ENCODE measurements at regions not wholly inside any gene's neighbourhood (a gene's known extent, or its start where the extent isn't known, plus 50 kb on each side); places are given as distances from the start of the nearest gene placed in this dataset.

- Mint-ChIP-seq H3K27ac (ENCODE audit: low read depth) (no peak overlapping the region), H3K4me1 (no peaks in the 10 kb centered on the region), H3K36me3 (ENCODE audit: insufficient read depth) (no peaks in the 10 kb centered on the region), H3K9me3 (no peaks in the 10 kb centered on the region), H3K27me3 (peaks cover 44% of the 10 kb centered on the region), H3K4me3 (no peak overlapping the region)
- no peak for ATAC-seq (replicated peaks; ENCODE audit: extremely low read depth, poor library complexity, severe bottlenecking)
- no peak for DNase-seq (ENCODE audit: low spot score in 2 of 2)
Measured at GRCh38 chr12:13270817-13271216, 74.3 kb downstream of the EMP1 start.

All from central memory CD8-positive, alpha-beta T cell (primary cell).